SK-N-MC (cell line): ENCODE measurements at regions not wholly inside any gene's neighbourhood (a gene's known extent, or its start where the extent isn't known, plus 50 kb on each side); places are given as distances from the start of the nearest gene placed in this dataset.

Source experiments
- EZH2 ChIP-seq: fragments of 200-600 bp; sonication (generic); IDR thresholded peaks from one replicate; pipeline ENCODE4 v1.6.1; 2017; ENCODE audit warnings: antibody characterized with exemption
- FOXP2 ChIP-seq: optimal IDR thresholded peaks from 2 replicates; pipeline ENCODE3; 2011; ENCODE audit warnings: mild to moderate bottlenecking, moderate library complexity; ENCODE audit not compliant: insufficient read depth; ENCODE audit errors: extremely low read length, control extremely low read depth

DNA sequence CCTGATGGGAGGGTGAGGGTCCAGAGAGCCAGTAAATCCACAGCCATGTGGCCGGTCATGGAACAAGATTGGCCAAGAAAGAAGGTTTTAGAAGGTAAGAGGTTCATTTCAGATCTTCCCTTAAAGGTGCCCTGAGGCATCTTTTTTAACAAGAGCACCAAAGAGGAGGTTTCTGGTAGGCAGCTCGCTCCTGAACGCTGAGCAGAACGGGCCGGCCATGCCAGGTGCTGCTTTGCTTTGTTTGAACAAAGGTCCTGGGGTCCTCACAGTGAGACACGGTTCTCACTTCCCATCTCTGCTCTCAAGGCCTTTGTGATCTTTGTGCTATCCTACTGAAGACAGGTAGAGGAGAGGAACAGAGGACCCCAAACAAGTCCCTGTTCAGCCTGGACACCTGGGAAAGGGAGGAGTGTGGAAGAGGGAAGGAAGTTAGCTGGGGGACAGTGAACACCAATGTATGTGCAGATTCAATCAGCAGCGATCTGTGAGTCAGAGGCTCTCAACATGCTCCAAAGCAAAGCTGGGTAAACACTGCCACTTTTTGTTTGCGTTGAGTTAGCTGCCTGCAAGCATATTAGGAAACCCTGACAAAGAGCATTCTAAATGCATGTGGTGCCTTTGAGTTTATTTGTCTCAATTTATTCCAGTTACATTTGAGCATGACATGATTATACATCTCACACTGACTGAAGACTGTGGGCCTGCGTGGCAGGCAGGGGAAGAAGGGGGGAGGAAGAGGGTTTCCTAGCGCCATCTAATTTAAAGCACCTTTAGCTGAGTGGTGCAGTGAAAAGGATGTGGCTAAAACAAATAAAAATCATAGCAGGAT lies 102.4 kb downstream of the ASB1 start:
- TF ChIP-seq FOXP2, result no peak
- TF ChIP-seq EZH2, result no peak
